ENCODE measurements at regions not wholly inside any gene's neighbourhood (a gene's known extent, or its start where the extent isn't known, plus 50 kb on each side); places are given as distances from the start of the nearest gene placed in this dataset.

DNA sequence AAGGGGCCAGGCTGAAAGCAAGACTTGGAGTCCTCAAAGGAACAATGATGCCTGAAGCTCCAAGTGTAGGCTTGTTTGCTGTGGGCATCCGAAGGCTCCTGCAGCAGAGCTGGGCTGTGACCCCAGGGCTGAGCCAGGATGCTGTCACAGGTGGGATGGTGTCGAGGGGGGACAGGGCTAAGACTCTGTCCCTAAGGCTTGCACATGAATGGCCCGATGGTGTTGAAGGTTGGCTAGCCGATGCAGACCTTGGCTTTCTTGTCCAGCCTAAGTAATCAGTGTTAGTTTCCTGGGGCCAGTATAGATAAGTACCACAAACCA, 251.0 kb downstream of the NDUFA10 start:
- TF ChIP-seq POLR2A (IDR thresholded peaks at IDR 0.05): no peak
- TF ChIP-seq, protein P1, sequence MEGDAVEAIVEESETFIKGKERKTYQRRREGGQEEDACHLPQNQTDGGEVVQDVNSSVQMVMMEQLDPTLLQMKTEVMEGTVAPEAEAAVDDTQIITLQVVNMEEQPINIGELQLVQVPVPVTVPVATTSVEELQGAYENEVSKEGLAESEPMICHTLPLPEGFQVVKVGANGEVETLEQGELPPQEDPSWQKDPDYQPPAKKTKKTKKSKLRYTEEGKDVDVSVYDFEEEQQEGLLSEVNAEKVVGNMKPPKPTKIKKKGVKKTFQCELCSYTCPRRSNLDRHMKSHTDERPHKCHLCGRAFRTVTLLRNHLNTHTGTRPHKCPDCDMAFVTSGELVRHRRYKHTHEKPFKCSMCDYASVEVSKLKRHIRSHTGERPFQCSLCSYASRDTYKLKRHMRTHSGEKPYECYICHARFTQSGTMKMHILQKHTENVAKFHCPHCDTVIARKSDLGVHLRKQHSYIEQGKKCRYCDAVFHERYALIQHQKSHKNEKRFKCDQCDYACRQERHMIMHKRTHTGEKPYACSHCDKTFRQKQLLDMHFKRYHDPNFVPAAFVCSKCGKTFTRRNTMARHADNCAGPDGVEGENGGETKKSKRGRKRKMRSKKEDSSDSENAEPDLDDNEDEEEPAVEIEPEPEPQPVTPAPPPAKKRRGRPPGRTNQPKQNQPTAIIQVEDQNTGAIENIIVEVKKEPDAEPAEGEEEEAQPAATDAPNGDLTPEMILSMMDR (IDR thresholded peaks at IDR 0.05): no peak

All from testis (tissue), 2 donors.